ENCODE measurements at regions not wholly inside any gene's neighbourhood (a gene's known extent, or its start where the extent isn't known, plus 50 kb on each side); places are given as distances from the start of the nearest gene placed in this dataset.

GRCh38 chr3:31361371-31362273 is 171.1 kb upstream of the STT3B start:
- Histone ChIP-seq H3K9me3 (ENCODE audit: insufficient read depth, low read depth, low read length) (no peaks in the 10 kb centered on the region), H3K4me3 (ENCODE audit: insufficient read depth, low read depth, low read length) (peak overlapping the region; percentile 20), H3K9ac (ENCODE audit: low read length) (peak overlapping the region; percentile 37), H3K79me2 (ENCODE audit: insufficient read depth, low read length) (no peaks in the 10 kb centered on the region), H3K4me1 (ENCODE audit: insufficient read depth, low read length) (peaks cover 32% of the 10 kb centered on the region), H3K36me3 (ENCODE audit: insufficient read depth, low read length) (no peaks in the 10 kb centered on the region), H3K27me3 (ENCODE audit: insufficient read depth, low read length) (no peaks in the 10 kb centered on the region), H4K20me1 (ENCODE audit: insufficient read depth, low read length) (no peaks in the 10 kb centered on the region), H3K4me2 (ENCODE audit: low read length) (peak overlapping the region; percentile 79), H3K27ac (ENCODE audit: low read depth, low read length) (peak overlapping the region; percentile 57), H2AFZ (ENCODE audit: low read depth, low read length) (no peak overlapping the region)
- Mint-ChIP-seq H3K4me1 (ENCODE audit: low read depth, unreplicated experiment) (peaks cover 32% of the 10 kb centered on the region), H3K27ac (ENCODE audit: unreplicated experiment) (peak overlapping the region; percentile 89), H3K9me3 (ENCODE audit: unreplicated experiment) (no peaks in the 10 kb centered on the region), H3K27me3 (ENCODE audit: low read depth, unreplicated experiment) (no peaks in the 10 kb centered on the region), H3K4me3 (ENCODE audit: unreplicated experiment) (no peak overlapping the region), H3K36me3 (ENCODE audit: low read depth, unreplicated experiment) (no peaks in the 10 kb centered on the region)
- peak; percentile 67 for FAIRE-seq
- DNase-seq (ENCODE audit: low read depth): peak; percentile 95
- TF ChIP-seq EZH2 (IDR thresholded peaks at IDR 0.05; ENCODE audit: insufficient read depth, low read length): no peak
- TF ChIP-seq, protein P1, sequence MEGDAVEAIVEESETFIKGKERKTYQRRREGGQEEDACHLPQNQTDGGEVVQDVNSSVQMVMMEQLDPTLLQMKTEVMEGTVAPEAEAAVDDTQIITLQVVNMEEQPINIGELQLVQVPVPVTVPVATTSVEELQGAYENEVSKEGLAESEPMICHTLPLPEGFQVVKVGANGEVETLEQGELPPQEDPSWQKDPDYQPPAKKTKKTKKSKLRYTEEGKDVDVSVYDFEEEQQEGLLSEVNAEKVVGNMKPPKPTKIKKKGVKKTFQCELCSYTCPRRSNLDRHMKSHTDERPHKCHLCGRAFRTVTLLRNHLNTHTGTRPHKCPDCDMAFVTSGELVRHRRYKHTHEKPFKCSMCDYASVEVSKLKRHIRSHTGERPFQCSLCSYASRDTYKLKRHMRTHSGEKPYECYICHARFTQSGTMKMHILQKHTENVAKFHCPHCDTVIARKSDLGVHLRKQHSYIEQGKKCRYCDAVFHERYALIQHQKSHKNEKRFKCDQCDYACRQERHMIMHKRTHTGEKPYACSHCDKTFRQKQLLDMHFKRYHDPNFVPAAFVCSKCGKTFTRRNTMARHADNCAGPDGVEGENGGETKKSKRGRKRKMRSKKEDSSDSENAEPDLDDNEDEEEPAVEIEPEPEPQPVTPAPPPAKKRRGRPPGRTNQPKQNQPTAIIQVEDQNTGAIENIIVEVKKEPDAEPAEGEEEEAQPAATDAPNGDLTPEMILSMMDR (IDR thresholded peaks at IDR 0.05; ENCODE audit: insufficient read depth, low read depth, low read length): no peak

- H3K4me3 ChIP-seq (ENCODE audit: insufficient read depth, low read depth, low read length): no peak overlapping the region
- peak overlapping the region; percentile 62 for H3K4me2 ChIP-seq (ENCODE audit: low read length)
- Mint-ChIP-seq H3K36me3 (ENCODE audit: low read depth, unreplicated experiment) (no peaks in the 10 kb centered on the region), H3K4me1 (ENCODE audit: low read depth, unreplicated experiment) (peaks cover 32% of the 10 kb centered on the region), H3K27ac (ENCODE audit: unreplicated experiment) (no peak overlapping the region), H3K9me3 (ENCODE audit: unreplicated experiment) (no peaks in the 10 kb centered on the region), H3K27me3 (ENCODE audit: low read depth, unreplicated experiment) (no peaks in the 10 kb centered on the region), H3K4me3 (ENCODE audit: unreplicated experiment) (no peak overlapping the region)
- FAIRE-seq (no peak), DNase-seq (ENCODE audit: low read depth) (no peak)
- H3K27ac ChIP-seq (ENCODE audit: low read depth, low read length): peak overlapping the region; percentile 25
- no peaks in the 10 kb centered on the region for H3K9me3 ChIP-seq (ENCODE audit: insufficient read depth, low read depth, low read length)
- no peak overlapping the region for H3K9ac ChIP-seq (ENCODE audit: low read length)
- no peaks in the 10 kb centered on the region for H3K36me3 ChIP-seq (ENCODE audit: insufficient read depth, low read length)
- no peaks in the 10 kb centered on the region for H3K27me3 ChIP-seq (ENCODE audit: insufficient read depth, low read length)
- H4K20me1 ChIP-seq (ENCODE audit: insufficient read depth, low read length): no peaks in the 10 kb centered on the region
- H2AFZ ChIP-seq (ENCODE audit: low read depth, low read length): no peak overlapping the region
- no peaks in the 10 kb centered on the region for H3K79me2 ChIP-seq (ENCODE audit: insufficient read depth, low read length)
- peaks cover 32% of the 10 kb centered on the region for H3K4me1 ChIP-seq (ENCODE audit: insufficient read depth, low read length)
- TF ChIP-seq, protein P1 (IDR thresholded peaks at IDR 0.05; ENCODE audit: insufficient read depth, low read depth, low read length): no peak
- no peak for TF ChIP-seq EZH2 (IDR thresholded peaks at IDR 0.05; ENCODE audit: insufficient read depth, low read length)
Observed at GRCh38 chr3:31364188-31364587, 168.5 kb upstream of the STT3B start.

DNA sequence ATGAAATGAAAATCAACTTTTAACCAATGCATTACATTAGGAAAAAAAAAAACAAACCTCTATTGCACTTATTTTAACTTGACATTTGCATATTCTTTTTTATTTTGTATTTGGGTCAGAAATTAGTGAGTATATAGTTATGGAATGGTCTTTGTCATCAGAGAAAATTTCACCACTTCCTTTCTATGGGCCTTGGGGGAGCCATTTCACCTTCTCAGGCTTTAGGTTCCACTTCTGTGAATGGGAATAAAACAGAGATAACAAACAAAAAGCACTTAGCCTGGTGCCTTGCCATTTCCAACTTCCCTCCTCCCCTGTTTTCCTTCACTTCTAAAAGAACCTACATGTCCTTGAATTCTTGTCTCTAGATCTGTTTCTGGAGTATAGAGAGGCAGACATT is 168.0 kb upstream of the STT3B start:
- Mint-ChIP-seq H3K4me1 (ENCODE audit: low read depth, unreplicated experiment) (peaks cover 36% of the 10 kb centered on the region), H3K4me3 (ENCODE audit: unreplicated experiment) (no peak overlapping the region), H3K36me3 (ENCODE audit: low read depth, unreplicated experiment) (no peaks in the 10 kb centered on the region), H3K27me3 (ENCODE audit: low read depth, unreplicated experiment) (no peaks in the 10 kb centered on the region), H3K9me3 (ENCODE audit: unreplicated experiment) (no peaks in the 10 kb centered on the region), H3K27ac (ENCODE audit: unreplicated experiment) (peak overlapping the region; percentile 1)
- no peaks in the 10 kb centered on the region for H3K36me3 ChIP-seq (ENCODE audit: insufficient read depth, low read length)
- peak overlapping the region; percentile 29 for H3K9ac ChIP-seq (ENCODE audit: low read length)
- no peak for TF ChIP-seq EZH2 (IDR thresholded peaks at IDR 0.05; ENCODE audit: insufficient read depth, low read length)
- TF ChIP-seq, protein P1 (IDR thresholded peaks at IDR 0.05; ENCODE audit: insufficient read depth, low read depth, low read length): no peak
- H3K9me3 ChIP-seq (ENCODE audit: insufficient read depth, low read depth, low read length): no peaks in the 10 kb centered on the region
- H4K20me1 ChIP-seq (ENCODE audit: insufficient read depth, low read length): no peaks in the 10 kb centered on the region
- H2AFZ ChIP-seq (ENCODE audit: low read depth, low read length): peak overlapping the region; percentile 50
- H3K4me1 ChIP-seq (ENCODE audit: insufficient read depth, low read length): peaks cover 32% of the 10 kb centered on the region
- peak overlapping the region; percentile 65 for H3K27ac ChIP-seq (ENCODE audit: low read depth, low read length)
- H3K4me3 ChIP-seq (ENCODE audit: insufficient read depth, low read depth, low read length): no peak overlapping the region
- H3K27me3 ChIP-seq (ENCODE audit: insufficient read depth, low read length): no peaks in the 10 kb centered on the region
- peak overlapping the region; percentile 62 for H3K4me2 ChIP-seq (ENCODE audit: low read length)
- DNase-seq (ENCODE audit: low read depth): peak; percentile 73
- no peaks in the 10 kb centered on the region for H3K79me2 ChIP-seq (ENCODE audit: insufficient read depth, low read length)
- peak; percentile 84 for FAIRE-seq
